Activated CD4-positive, alpha-beta memory T cell treated with anti-CD3 and anti-CD28 coated beads, Interleukin-2, amount 10 ng/mL, durations not matched to agents 7 days and 5 days (primary cell): ENCODE measurements at regions not wholly inside any gene's neighbourhood (a gene's known extent, or its start where the extent isn't known, plus 50 kb on each side); places are given as distances from the start of the nearest gene placed in this dataset.

Experiments
- CTCF ChIA-PET: fragments of 350-600 bp; sonication (Branson Sonifier 250); formaldehyde crosslinking; loops from one replicate; lab custom pipeline; 2021; ENCODE audit warnings: antibody characterized with exemption, inconsistent platforms; lab: Charles Lee
- POLR2A ChIA-PET: fragments of 350-600 bp; sonication (Branson Sonifier 250); formaldehyde crosslinking; loops from one replicate; lab custom pipeline; 2021; ENCODE audit warnings: antibody characterized with exemption; lab: Charles Lee
- DNase-seq: peaks from one replicate; pipeline ENCODE4 v3.0.0-alpha.2; 2020
- H3K27ac Mint-ChIP-seq: one replicate; pipeline ENCODE4 v1.8.0; 2021; ENCODE audit warnings: mild to moderate bottlenecking, mixed read lengths
- H3K27me3 Mint-ChIP-seq: one replicate; pipeline ENCODE4 v1.8.0; 2021; ENCODE audit warnings: mixed read lengths
- H3K36me3 Mint-ChIP-seq: one replicate; pipeline ENCODE4 v1.8.0; 2021; ENCODE audit warnings: low read depth, mixed read lengths
- H3K4me1 Mint-ChIP-seq: one replicate; pipeline ENCODE4 v1.8.0; 2021; ENCODE audit warnings: mixed read lengths
- H3K4me3 Mint-ChIP-seq: one replicate; pipeline ENCODE4 v1.8.0; 2021; ENCODE audit warnings: mild to moderate bottlenecking, mixed read lengths
- H3K9me3 Mint-ChIP-seq: one replicate; pipeline ENCODE4 v1.8.0; 2021; ENCODE audit warnings: mixed read lengths

GRCh38 chr1:72649211-72649888 lies 367.0 kb upstream of the NEGR1 start:
- POLR2A ChIA-PET: no interaction called here
- Mint-ChIP-seq H3K27me3 (no peaks in the 10 kb centered on the region), H3K27ac (no peak overlapping the region), H3K9me3 (peaks cover 3% of the 10 kb centered on the region), H3K36me3 (no peaks in the 10 kb centered on the region), H3K4me3 (no peak overlapping the region), H3K4me1 (no peaks in the 10 kb centered on the region)
- DNase-seq: no peak
- CTCF ChIA-PET: no interaction called here

GRCh38 chr1:72648465-72648864 lies 366.1 kb upstream of the NEGR1 start:
- DNase-seq: no peak
- no peaks in the 10 kb centered on the region for H3K36me3 Mint-ChIP-seq
- H3K4me1 Mint-ChIP-seq: no peaks in the 10 kb centered on the region
- no peak overlapping the region for H3K27ac Mint-ChIP-seq
- CTCF ChIA-PET: no interaction called here
- no peak overlapping the region for H3K4me3 Mint-ChIP-seq
- H3K27me3 Mint-ChIP-seq: no peaks in the 10 kb centered on the region
- POLR2A ChIA-PET: no interaction called here
- H3K9me3 Mint-ChIP-seq: peaks cover 6% of the 10 kb centered on the region

- ChIA-PET POLR2A (no interaction called here), CTCF (no interaction called here)
- Mint-ChIP-seq H3K4me3 (no peak overlapping the region), H3K9me3 (peaks cover 9% of the 10 kb centered on the region), H3K36me3 (no peaks in the 10 kb centered on the region), H3K27ac (no peak overlapping the region), H3K27me3 (no peaks in the 10 kb centered on the region), H3K4me1 (no peaks in the 10 kb centered on the region)
- DNase-seq: no peak
Observed at GRCh38 chr1:72643142-72643541, 360.8 kb upstream of the NEGR1 start.

- H3K27me3 Mint-ChIP-seq: no peaks in the 10 kb centered on the region
- H3K4me3 Mint-ChIP-seq: no peak overlapping the region
- no peaks in the 10 kb centered on the region for H3K4me1 Mint-ChIP-seq
- CTCF ChIA-PET: no interaction called here
- DNase-seq: no peak
- H3K9me3 Mint-ChIP-seq: peaks cover 15% of the 10 kb centered on the region
- POLR2A ChIA-PET: no interaction called here
- H3K27ac Mint-ChIP-seq: no peak overlapping the region
- H3K36me3 Mint-ChIP-seq: no peaks in the 10 kb centered on the region
Observed at GRCh38 chr1:72637593-72637992, 355.3 kb upstream of the NEGR1 start.

- CTCF ChIA-PET: no interaction called here
- no peaks in the 10 kb centered on the region for H3K27me3 Mint-ChIP-seq
- no peak overlapping the region for H3K4me3 Mint-ChIP-seq
- no peaks in the 10 kb centered on the region for H3K36me3 Mint-ChIP-seq
- H3K27ac Mint-ChIP-seq: no peak overlapping the region
- DNase-seq: no peak
- H3K4me1 Mint-ChIP-seq: no peaks in the 10 kb centered on the region
- H3K9me3 Mint-ChIP-seq: peaks cover 15% of the 10 kb centered on the region
- POLR2A ChIA-PET: no interaction called here
Observed at GRCh38 chr1:72636631-72637030, 354.3 kb upstream of the NEGR1 start.

GRCh38 chr1:72635719-72636118 lies 353.4 kb upstream of the NEGR1 start:
- no peak overlapping the region for H3K4me3 Mint-ChIP-seq
- DNase-seq: no peak
- no peaks in the 10 kb centered on the region for H3K27me3 Mint-ChIP-seq
- POLR2A ChIA-PET: no interaction called here
- no peaks in the 10 kb centered on the region for H3K36me3 Mint-ChIP-seq
- H3K9me3 Mint-ChIP-seq: peaks cover 14% of the 10 kb centered on the region
- CTCF ChIA-PET: no interaction called here
- H3K27ac Mint-ChIP-seq: no peak overlapping the region
- H3K4me1 Mint-ChIP-seq: no peaks in the 10 kb centered on the region

- Mint-ChIP-seq H3K4me1 (no peaks in the 10 kb centered on the region), H3K36me3 (no peaks in the 10 kb centered on the region), H3K27ac (no peak overlapping the region), H3K4me3 (no peak overlapping the region), H3K27me3 (no peaks in the 10 kb centered on the region), H3K9me3 (peaks cover 12% of the 10 kb centered on the region)
- POLR2A ChIA-PET: no interaction called here
- CTCF ChIA-PET: no interaction called here
- no peak for DNase-seq
Observed at GRCh38 chr1:72634946-72635345, 352.6 kb upstream of the NEGR1 start.

GRCh38 chr1:72631449-72631848 lies 349.1 kb upstream of the NEGR1 start:
- no peaks in the 10 kb centered on the region for H3K36me3 Mint-ChIP-seq
- POLR2A ChIA-PET: no interaction called here
- CTCF ChIA-PET: no interaction called here
- H3K27me3 Mint-ChIP-seq: no peaks in the 10 kb centered on the region
- H3K4me1 Mint-ChIP-seq: no peaks in the 10 kb centered on the region
- H3K27ac Mint-ChIP-seq: no peak overlapping the region
- no peak overlapping the region for H3K4me3 Mint-ChIP-seq
- H3K9me3 Mint-ChIP-seq: peaks cover 4% of the 10 kb centered on the region
- no peak for DNase-seq

GRCh38 chr1:72623299-72623708 lies 341.0 kb upstream of the NEGR1 start:
- no peak overlapping the region for H3K27ac Mint-ChIP-seq
- no peaks in the 10 kb centered on the region for H3K27me3 Mint-ChIP-seq
- H3K36me3 Mint-ChIP-seq: no peaks in the 10 kb centered on the region
- H3K9me3 Mint-ChIP-seq: no peaks in the 10 kb centered on the region
- POLR2A ChIA-PET: no interaction called here
- CTCF ChIA-PET: no interaction called here
- no peak for DNase-seq
- H3K4me3 Mint-ChIP-seq: no peak overlapping the region
- H3K4me1 Mint-ChIP-seq: no peaks in the 10 kb centered on the region

GRCh38 chr1:72620453-72620852 lies 338.1 kb upstream of the NEGR1 start:
- Mint-ChIP-seq H3K27ac (no peak overlapping the region), H3K4me1 (no peaks in the 10 kb centered on the region), H3K9me3 (no peaks in the 10 kb centered on the region), H3K4me3 (no peak overlapping the region), H3K36me3 (no peaks in the 10 kb centered on the region), H3K27me3 (no peaks in the 10 kb centered on the region)
- DNase-seq: no peak
- POLR2A ChIA-PET: no interaction called here
- CTCF ChIA-PET: no interaction called here

GRCh38 chr1:72606216-72606810 lies 324.0 kb upstream of the NEGR1 start:
- no peaks in the 10 kb centered on the region for H3K36me3 Mint-ChIP-seq
- H3K4me3 Mint-ChIP-seq: no peak overlapping the region
- CTCF ChIA-PET: no interaction called here
- POLR2A ChIA-PET: no interaction called here
- no peaks in the 10 kb centered on the region for H3K4me1 Mint-ChIP-seq
- peaks cover 7% of the 10 kb centered on the region for H3K9me3 Mint-ChIP-seq
- H3K27ac Mint-ChIP-seq: no peak overlapping the region
- no peak for DNase-seq
- H3K27me3 Mint-ChIP-seq: no peaks in the 10 kb centered on the region

GRCh38 chr1:72601035-72601674 lies 318.8 kb upstream of the NEGR1 start:
- Mint-ChIP-seq H3K9me3 (peaks cover 4% of the 10 kb centered on the region), H3K36me3 (no peaks in the 10 kb centered on the region), H3K27ac (no peak overlapping the region), H3K4me1 (no peaks in the 10 kb centered on the region), H3K27me3 (no peaks in the 10 kb centered on the region), H3K4me3 (no peak overlapping the region)
- POLR2A ChIA-PET: no interaction called here
- CTCF ChIA-PET: no interaction called here
- DNase-seq: no peak

GRCh38 chr1:72586023-72586685 lies 303.8 kb upstream of the NEGR1 start:
- ChIA-PET CTCF (no interaction called here), POLR2A (no interaction called here)
- Mint-ChIP-seq H3K27ac (no peak overlapping the region), H3K27me3 (no peaks in the 10 kb centered on the region), H3K4me3 (no peak overlapping the region), H3K36me3 (no peaks in the 10 kb centered on the region), H3K4me1 (no peaks in the 10 kb centered on the region), H3K9me3 (peaks cover 5% of the 10 kb centered on the region)
- DNase-seq: no peak
